Fibroblast of skin of abdomen (primary cell): ENCODE measurements at regions not wholly inside any gene's neighbourhood (a gene's known extent, or its start where the extent isn't known, plus 50 kb on each side); places are given as distances from the start of the nearest gene placed in this dataset.
A peak's percentile ranks its signal among the peaks of the same experiment; 100 is the strongest.

Source experiments
- DNase-seq: peaks from one replicate; pipeline ENCODE4 v3.0.0-alpha.2; 2013

GRCh38 chr22:22421392-22421791, 87.2 kb downstream of the ZNF280B start:
- no peak for DNase-seq

GRCh38 chr22:22422629-22423112, 85.9 kb downstream of the ZNF280B start:
- DNase-seq = peak; percentile 41

DNA sequence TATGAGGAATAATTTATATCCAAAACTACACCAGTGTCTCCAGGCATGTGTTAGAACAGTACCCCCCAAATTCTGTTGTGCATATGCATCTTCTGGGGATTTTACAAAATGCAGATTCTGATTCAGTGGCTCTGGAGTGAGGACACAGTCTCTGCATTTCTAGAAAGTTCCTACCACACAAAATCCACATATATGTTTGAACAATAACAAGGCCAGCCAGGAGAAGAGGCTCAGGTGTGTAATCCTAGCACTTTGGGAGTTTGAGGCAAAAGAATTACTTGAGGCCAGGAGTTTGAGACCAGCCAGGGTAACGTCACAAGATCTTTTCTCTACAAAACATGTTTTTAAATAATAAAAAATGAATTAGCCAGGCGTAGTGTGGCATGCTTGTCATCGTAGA, 84.9 kb downstream of the ZNF280B start:
- no peak for DNase-seq

DNA sequence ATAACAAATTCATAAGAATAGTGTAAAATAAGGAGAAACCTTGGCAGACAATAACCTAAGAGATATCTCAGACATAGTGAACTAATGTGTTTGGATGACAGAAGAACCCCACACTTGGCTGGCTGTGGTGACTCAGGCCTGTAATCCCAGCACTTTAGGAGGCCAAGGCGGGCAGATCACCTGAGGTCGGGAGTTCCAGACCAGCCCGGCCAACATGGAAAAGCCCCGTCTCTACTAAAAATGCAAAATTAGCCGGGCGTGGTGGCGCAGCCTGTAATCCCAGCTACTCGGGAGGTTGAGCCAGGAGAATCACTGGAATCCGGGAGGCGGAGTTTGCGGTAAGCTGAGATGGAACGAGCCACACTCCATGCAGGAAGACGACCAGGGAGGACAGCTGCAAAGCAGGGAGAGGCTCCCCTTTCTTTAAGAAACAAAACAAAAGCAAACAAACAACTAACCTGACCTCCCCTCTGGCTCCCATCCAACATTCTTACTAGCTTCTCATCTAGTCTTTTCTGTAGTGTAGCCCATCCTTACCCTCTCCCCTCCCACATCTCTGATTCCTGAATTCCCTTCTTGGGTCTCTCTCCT, 84.2 kb downstream of the ZNF280B start:
- no peak for DNase-seq

- no peak for DNase-seq
Observed at GRCh38 chr22:22424956-22425355, 83.6 kb downstream of the ZNF280B start.

GRCh38 chr22:22425356-22425755, 83.2 kb downstream of the ZNF280B start:
- no peak for DNase-seq

DNA sequence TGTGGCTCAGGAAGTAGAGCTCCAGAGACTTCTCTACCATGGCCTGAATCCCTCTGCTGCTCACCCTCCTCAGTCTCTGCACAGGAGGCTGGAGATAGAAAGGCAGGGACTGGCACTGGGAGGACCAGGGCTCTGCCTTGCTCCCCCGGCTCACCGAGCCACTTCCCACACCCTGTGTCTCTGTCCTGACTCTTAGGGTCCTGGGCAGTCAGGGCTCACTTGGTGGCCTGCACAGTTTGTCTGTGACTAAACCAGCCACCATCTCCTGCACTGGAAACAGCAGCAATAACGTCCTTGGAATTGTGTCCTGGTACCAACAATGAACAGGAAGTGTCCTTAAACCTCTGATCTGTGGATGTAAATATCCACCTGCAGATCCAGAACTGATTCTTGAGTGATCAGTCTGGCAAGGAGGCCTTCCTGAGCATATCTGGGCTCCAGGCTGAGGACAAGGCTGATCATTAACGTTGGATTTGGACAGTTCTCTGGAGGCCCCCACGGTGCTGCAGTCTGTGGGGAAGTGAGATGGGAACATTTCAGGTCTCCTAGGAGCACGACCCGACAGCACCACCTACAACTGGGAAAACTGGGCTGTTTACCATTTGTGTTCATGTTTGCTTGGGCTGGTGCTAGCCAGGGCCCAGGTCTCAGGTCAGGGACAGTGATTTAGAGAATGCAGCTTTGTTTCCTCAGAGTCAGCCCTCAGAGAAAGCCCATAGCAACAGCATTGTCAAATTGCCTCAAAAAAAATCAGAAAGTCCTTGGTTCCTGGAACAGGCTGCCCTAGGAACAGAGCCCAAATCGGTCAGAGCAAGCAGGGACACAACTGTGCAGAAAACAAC, 82.5 kb downstream of the ZNF280B start:
- no peak for DNase-seq

DNA sequence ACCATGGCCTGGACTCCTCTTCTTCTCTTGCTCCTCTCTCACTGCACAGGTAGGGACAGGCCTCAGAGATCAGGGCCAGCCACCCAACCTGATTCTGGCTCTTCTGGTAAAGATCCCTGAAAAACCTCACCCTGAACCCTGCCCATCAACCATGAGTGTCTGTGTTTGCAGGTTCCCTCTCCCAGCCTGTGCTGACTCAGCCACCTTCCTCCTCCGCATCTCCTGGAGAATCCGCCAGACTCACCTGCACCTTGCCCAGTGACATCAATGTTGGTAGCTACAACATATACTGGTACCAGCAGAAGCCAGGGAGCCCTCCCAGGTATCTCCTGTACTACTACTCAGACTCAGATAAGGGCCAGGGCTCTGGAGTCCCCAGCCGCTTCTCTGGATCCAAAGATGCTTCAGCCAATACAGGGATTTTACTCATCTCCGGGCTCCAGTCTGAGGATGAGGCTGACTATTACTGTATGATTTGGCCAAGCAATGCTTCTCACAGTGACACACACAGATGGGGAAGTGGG, 80.9 kb downstream of the ZNF280B start:
- DNase-seq = no peak

- no peak for DNase-seq
Observed at GRCh38 chr22:22428222-22429098, 80.1 kb downstream of the ZNF280B start.

DNA sequence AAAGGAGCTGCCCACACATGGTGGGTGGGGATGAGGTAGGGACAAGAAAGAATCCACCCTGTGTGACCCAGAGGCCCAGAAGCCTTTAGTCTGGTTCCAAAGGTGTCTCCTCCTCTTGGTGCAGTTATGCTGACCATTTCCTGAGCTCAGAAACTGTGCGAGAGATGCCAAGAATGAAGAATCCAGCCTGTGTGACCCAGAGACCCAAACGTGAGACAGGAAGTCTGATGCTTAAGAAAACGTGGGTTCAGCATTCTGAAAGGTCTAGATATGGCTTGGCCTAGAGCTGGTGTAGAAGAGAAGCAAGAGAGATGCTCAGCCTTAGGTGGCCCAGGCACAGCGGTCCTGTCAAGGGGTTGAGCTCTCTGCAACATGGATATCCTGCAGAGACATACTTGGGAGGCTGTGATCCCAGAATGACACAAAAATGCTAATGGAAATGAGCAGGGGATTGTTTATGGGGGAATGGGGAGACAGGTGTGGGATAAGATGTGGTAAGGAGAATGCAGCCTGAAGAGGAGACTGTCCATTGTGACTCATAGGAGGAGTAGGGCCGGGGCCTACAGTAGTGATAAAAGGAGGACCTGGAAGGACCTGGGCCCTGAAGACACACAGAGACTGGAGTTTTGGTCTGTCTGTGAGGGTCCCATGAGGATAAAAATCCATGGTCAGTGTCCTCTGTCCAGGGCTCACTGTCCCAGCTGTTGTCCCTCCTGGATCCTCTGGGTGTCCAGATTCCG, 79.0 kb downstream of the ZNF280B start:
- no peak for DNase-seq

GRCh38 chr22:22430111-22430820, 78.3 kb downstream of the ZNF280B start:
- DNase-seq = no peak

- peak; percentile 34 for DNase-seq
Observed at GRCh38 chr22:22431271-22432220, 77.0 kb downstream of the ZNF280B start.

DNA sequence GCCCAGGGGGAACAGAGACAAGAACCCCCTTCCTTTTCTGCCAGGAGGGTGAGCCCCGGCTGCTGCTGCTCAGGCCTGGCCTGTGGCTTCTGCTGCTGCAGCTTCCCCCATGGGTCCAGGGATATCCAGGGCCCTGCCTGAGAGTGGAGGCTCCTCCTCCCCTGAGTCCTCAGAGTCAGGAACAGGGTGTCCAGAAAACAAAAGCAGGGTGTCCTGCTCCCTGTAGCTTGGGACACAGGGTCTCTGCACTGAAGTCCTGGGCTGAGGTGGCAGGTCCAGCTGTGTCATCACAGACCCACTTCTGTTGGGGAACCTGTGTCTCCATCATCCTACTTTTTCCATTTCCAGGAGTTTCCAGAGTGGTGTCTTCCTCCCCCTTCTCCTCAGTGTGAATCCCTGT, 76.1 kb downstream of the ZNF280B start:
- no peak for DNase-seq

GRCh38 chr22:22432937-22433336, 75.6 kb downstream of the ZNF280B start:
- no peak for DNase-seq

- no peak for DNase-seq
Observed at GRCh38 chr22:22433770-22434169, 74.8 kb downstream of the ZNF280B start.
